Activated CD4-positive, alpha-beta memory T cell treated with anti-CD3 and anti-CD28 coated beads for 36 hours (primary cell): ENCODE measurements at regions not wholly inside any gene's neighbourhood (a gene's known extent, or its start where the extent isn't known, plus 50 kb on each side); places are given as distances from the start of the nearest gene placed in this dataset.

Source experiments
- CTCF ChIA-PET: fragments of 350-600 bp; sonication (Branson Sonifier 250); formaldehyde crosslinking; loops from one replicate; lab custom pipeline; 2021; ENCODE audit warnings: antibody characterized with exemption, inconsistent platforms; lab: Charles Lee
- POLR2A ChIA-PET: fragments of 350-600 bp; sonication (Branson Sonifier 250); formaldehyde crosslinking; loops from one replicate; lab custom pipeline; 2021; ENCODE audit warnings: antibody characterized with exemption; lab: Charles Lee
- DNase-seq: peaks from one replicate; pipeline ENCODE4 v3.0.0-alpha.2; 2020
- H3K27ac Mint-ChIP-seq: one replicate; pipeline ENCODE4 v1.8.0; 2021; ENCODE audit warnings: mixed read lengths
- H3K27me3 Mint-ChIP-seq: one replicate; pipeline ENCODE4 v1.8.0; 2021; ENCODE audit warnings: mixed read lengths
- H3K36me3 Mint-ChIP-seq: one replicate; pipeline ENCODE4 v1.8.0; 2021; ENCODE audit warnings: mixed read lengths
- H3K4me1 Mint-ChIP-seq: one replicate; pipeline ENCODE4 v1.8.0; 2021; ENCODE audit warnings: low read depth, mixed read lengths
- H3K4me3 Mint-ChIP-seq: one replicate; pipeline ENCODE4 v1.8.0; 2021; ENCODE audit warnings: mild to moderate bottlenecking, mixed read lengths
- H3K9me3 Mint-ChIP-seq: one replicate; pipeline ENCODE4 v1.8.0; 2021; ENCODE audit warnings: mixed read lengths
- intact Hi-C: fragments of 100-400 bp; cut with micrococcal nuclease; formaldehyde crosslinking; loops from one replicate; pipeline ENCODE4 v1.15.1; 2023

DNA sequence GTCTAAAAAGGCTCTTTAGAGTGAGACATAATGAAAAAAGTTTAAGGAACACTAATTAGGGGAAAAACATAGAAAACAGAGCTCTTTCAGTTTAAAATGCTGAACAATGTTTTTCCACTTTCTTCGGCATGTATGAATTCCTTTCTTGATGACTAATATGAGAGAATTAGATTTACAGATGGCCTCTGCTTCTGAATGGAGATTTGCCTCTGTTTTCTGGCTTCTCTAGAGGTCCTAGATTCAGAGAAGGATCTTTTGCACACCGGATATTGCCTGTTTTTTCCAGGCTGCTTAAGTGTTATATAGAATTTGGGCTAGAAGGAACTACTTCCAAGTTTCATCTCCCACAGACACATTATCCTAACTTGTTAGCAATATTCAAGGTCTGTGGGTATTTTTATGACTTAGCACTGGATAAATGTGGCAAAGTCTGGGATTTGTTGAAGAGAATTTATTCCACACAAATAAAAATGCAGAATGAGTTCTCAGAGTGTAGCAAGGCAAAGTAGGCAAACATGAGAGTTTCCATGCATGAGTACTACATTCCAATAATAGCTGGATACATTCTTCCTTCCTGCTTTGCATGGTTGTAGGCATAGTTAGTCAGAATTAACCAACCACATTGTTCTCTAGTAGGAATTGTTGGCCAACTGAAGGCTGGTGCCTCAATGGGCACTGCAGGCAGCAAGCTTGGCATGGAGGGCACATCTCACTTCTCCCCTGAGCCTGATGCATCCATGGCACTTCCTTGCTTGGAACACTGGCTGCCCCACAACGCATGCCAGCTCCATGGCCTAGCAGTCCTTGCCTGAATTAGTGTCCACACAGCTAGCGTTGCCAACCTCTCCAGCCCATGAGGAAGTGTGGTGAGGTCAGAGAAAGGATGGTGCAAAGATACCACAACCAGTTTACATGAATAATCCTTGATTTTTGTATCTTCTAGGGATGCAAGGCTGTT is 224.2 kb downstream of the CLIC5 start:
- peaks cover 26% of the 10 kb centered on the region for H3K4me1 Mint-ChIP-seq
- no peaks in the 10 kb centered on the region for H3K36me3 Mint-ChIP-seq
- intact Hi-C loops = loop anchor here (1.0 kb wide), 2 partner anchors 11 to 54 kb away; no protein-coding TSS in a partner anchor
- H3K27me3 Mint-ChIP-seq = peaks cover 2% of the 10 kb centered on the region
- no peaks in the 10 kb centered on the region for H3K9me3 Mint-ChIP-seq
- no peak for DNase-seq
- ChIA-PET POLR2A (interaction anchor here (0.7 to 1.4 kb wide), 6 partner anchors 10 to 413 kb away, joined by 3 to 7 read pairs (median 3); partner anchors contain the start of gene SUPT3H), CTCF (interaction anchor here (0.8 to 2.6 kb wide), 2 partner anchors 77 to 131 kb away, joined by 3 to 13 read pairs; no protein-coding TSS in a partner anchor)
- H3K4me3 Mint-ChIP-seq = no peak overlapping the region
- peak overlapping the region; percentile 76 for H3K27ac Mint-ChIP-seq

DNA sequence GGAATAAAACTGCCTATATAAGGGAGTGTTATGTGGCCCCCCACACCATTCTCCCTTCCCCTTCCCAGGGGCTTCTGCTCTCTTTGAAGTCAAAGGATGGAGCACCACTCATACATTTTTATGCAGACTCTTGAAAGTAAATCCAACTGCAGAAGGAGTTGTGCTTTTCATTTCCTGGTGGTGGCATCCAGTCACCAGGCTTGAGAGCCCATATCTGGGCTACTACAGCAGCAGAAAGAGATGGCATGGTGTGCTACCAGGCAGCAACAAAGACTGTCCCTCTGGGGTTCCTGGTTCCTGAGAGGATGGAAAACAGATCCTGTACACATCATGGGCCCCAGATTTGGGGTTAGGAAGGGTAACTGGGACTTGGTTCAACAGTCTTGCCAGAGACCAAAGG is 226.4 kb downstream of the CLIC5 start:
- intact Hi-C loops = loop anchor here (1.0 kb wide), 1 partner anchor 133 kb away; no protein-coding TSS in a partner anchor
- peak; percentile 20 for DNase-seq
- CTCF ChIA-PET = interaction anchor here (1.2 to 2.6 kb wide), 2 partner anchors 132 to 134 kb away, joined by 3 to 13 read pairs; no protein-coding TSS in a partner anchor

DNA sequence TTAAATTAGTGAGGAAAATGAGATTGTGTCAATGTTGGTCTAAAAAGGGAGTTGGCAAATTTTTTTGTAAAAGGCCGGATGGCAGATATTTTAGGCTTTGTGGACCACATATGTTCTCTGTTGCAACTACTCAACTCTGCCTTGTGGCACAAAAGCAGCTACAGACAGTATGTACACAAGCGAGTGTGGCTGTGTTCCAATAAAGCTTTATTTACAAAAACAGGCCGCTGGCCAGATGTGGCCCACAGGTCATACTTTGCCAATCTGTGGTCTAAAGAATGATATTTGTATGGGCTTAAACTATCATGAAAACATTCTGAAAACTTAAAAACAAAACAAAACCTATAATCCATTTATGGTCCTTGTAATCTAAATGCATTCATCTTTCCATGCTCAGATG is 228.3 kb downstream of the CLIC5 start:
- intact Hi-C loops = no loop called here

More for the DNA sequence above, 226.4 kb downstream of the CLIC5 start:
- Mint-ChIP-seq H3K4me1 (peaks cover 26% of the 10 kb centered on the region), H3K27ac (no peak overlapping the region), H3K27me3 (no peaks in the 10 kb centered on the region), H3K9me3 (no peaks in the 10 kb centered on the region), H3K4me3 (no peak overlapping the region), H3K36me3 (no peaks in the 10 kb centered on the region)
- POLR2A ChIA-PET = no interaction called here

DNA sequence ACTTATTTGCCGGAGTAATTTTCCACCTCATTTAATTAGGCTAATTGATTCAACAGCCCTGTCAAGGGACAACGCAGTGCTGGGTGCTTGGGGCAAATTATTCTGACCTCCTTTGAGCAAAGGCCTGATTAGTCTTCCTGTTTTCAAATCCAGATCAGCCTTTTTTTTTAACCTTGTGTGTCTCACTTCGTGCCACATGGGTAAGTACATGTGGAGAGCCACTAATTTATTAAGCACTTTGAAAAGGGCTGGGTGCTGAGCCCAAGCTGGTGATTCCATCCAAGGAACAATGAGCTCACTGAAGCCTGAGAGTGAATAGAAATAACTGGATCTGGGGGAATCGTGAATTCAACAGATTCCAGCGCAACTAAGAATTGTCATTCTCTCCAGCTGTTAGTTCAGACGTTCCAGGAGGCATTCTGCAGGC is 229.3 kb downstream of the CLIC5 start:
- Mint-ChIP-seq H3K36me3 (no peaks in the 10 kb centered on the region), H3K27me3 (no peaks in the 10 kb centered on the region), H3K9me3 (no peaks in the 10 kb centered on the region), H3K27ac (no peak overlapping the region), H3K4me1 (peaks cover 13% of the 10 kb centered on the region), H3K4me3 (no peak overlapping the region)
- ChIA-PET POLR2A (no interaction called here), CTCF (interaction anchor here (0.8 kb wide), 1 partner anchor 1194 kb away, joined by 3 read pairs; no protein-coding TSS in a partner anchor)
- intact Hi-C loops = no loop called here
- DNase-seq = no peak

More for the DNA sequence above, 228.3 kb downstream of the CLIC5 start:
- no peak overlapping the region for H3K4me3 Mint-ChIP-seq
- H3K27me3 Mint-ChIP-seq = no peaks in the 10 kb centered on the region
- H3K9me3 Mint-ChIP-seq = no peaks in the 10 kb centered on the region
- no peak for DNase-seq
- H3K4me1 Mint-ChIP-seq = peaks cover 21% of the 10 kb centered on the region
- H3K27ac Mint-ChIP-seq = no peak overlapping the region
- ChIA-PET POLR2A (no interaction called here), CTCF (no interaction called here)
- H3K36me3 Mint-ChIP-seq = no peaks in the 10 kb centered on the region

DNA sequence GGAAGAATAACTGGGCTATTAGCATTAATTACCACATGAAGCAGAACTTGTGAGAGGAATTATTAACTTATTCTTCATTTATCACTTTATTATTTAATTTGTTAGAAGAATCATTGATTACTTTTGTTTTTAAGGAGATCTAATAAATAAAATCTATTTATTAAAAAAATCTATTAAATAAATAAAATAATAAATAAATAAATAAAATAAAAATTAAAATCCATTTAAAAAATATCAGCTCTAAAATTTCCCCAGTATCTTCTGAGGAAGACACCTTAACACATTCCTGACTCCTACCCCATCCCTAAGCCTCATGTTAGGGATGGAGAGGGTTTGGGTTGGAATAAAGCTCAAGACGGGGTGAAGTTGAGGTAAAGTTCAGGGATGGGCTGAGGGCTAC is 231.4 kb downstream of the CLIC5 start:
- DNase-seq = no peak
- no peaks in the 10 kb centered on the region for H3K36me3 Mint-ChIP-seq
- POLR2A ChIA-PET = no interaction called here
- H3K4me1 Mint-ChIP-seq = no peaks in the 10 kb centered on the region
- CTCF ChIA-PET = interaction anchor here (0.6 kb wide), 1 partner anchor 1139 kb away, joined by 3 read pairs; no protein-coding TSS in a partner anchor
- H3K4me3 Mint-ChIP-seq = no peak overlapping the region
- no peaks in the 10 kb centered on the region for H3K27me3 Mint-ChIP-seq
- H3K9me3 Mint-ChIP-seq = no peaks in the 10 kb centered on the region
- intact Hi-C loops = no loop called here
- no peak overlapping the region for H3K27ac Mint-ChIP-seq

DNA sequence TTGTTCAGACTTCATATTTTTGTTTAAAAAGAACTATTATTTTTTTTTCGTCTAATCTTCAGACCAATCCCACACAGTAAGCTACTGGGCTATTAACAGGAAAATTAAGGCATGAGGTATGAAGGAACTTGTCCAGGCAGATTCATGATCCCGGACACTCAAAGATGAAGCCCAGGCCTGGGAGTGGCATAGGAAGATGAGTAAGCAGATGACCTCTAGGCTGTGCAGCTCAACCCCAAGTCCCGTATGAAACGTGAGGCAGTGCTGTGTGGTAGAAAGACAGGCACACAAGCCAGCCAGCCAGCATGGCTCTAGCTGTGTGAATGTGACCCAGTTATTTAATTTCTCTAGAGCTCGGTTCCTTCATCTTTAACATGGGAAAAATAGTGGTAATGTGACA is 231.9 kb downstream of the CLIC5 start:
- intact Hi-C loops = no loop called here
- H3K9me3 Mint-ChIP-seq = no peaks in the 10 kb centered on the region
- H3K27me3 Mint-ChIP-seq = no peaks in the 10 kb centered on the region
- H3K4me3 Mint-ChIP-seq = no peak overlapping the region
- DNase-seq = no peak
- H3K4me1 Mint-ChIP-seq = no peaks in the 10 kb centered on the region
- CTCF ChIA-PET = interaction anchor here (0.6 kb wide), 1 partner anchor 1139 kb away, joined by 3 read pairs; no protein-coding TSS in a partner anchor
- no peak overlapping the region for H3K27ac Mint-ChIP-seq
- no peaks in the 10 kb centered on the region for H3K36me3 Mint-ChIP-seq
- POLR2A ChIA-PET = interaction anchor here (0.6 kb wide), 1 partner anchor 16 kb away, joined by 3 read pairs; no protein-coding TSS in a partner anchor

DNA sequence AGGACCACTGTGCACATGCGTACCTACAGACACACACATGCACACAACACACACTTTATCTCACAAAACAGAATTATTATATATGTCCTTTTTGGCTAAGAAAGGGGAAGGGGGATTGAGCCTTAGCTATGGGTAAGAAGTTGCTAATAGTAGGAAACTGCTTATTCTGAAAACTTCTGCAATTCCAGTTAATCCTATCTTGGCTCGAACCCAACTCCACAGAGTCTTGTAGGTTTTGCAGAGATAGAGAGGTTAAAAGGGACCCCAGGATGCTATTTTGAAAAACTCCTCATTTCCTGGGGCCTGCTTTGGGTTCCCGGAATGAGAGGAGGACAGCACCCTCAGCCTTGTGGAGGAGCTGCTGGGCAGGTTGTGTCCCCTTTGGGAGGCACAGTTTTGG is 233.8 kb downstream of the CLIC5 start:
- CTCF ChIA-PET = no interaction called here
- Mint-ChIP-seq H3K36me3 (no peaks in the 10 kb centered on the region), H3K4me1 (no peaks in the 10 kb centered on the region), H3K27ac (no peak overlapping the region), H3K27me3 (no peaks in the 10 kb centered on the region), H3K4me3 (no peak overlapping the region), H3K9me3 (no peaks in the 10 kb centered on the region)
- no peak for DNase-seq
- POLR2A ChIA-PET = no interaction called here
- intact Hi-C loops = no loop called here

DNA sequence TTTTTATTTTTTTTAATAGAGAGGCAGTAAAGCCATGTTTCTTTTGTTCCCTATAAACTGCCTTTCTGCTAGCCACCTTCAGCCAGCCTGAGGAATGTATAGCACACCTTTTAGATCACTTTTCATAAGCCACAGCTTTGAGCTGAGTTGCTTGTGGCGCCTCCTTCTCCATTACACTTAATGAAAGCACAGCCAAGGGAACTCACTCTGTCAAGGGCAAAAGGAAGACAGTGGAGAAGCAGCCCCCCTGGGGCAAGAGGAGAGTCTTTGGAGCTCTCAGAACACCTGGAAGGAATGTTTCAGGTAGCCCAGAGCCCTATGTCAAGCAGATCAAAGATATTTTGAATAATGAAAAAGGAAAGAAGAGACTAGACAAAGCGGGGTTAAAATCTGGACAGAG is 235.1 kb downstream of the CLIC5 start:
- no peak overlapping the region for H3K4me3 Mint-ChIP-seq
- no peaks in the 10 kb centered on the region for H3K36me3 Mint-ChIP-seq
- ChIA-PET CTCF (interaction anchor here (1.2 kb wide), 1 partner anchor 150 kb away, joined by 3 read pairs; no protein-coding TSS in a partner anchor), POLR2A (no interaction called here)
- H3K4me1 Mint-ChIP-seq = no peaks in the 10 kb centered on the region
- no peaks in the 10 kb centered on the region for H3K27me3 Mint-ChIP-seq
- no peak for DNase-seq
- H3K9me3 Mint-ChIP-seq = no peaks in the 10 kb centered on the region
- intact Hi-C loops = no loop called here
- no peak overlapping the region for H3K27ac Mint-ChIP-seq

DNA sequence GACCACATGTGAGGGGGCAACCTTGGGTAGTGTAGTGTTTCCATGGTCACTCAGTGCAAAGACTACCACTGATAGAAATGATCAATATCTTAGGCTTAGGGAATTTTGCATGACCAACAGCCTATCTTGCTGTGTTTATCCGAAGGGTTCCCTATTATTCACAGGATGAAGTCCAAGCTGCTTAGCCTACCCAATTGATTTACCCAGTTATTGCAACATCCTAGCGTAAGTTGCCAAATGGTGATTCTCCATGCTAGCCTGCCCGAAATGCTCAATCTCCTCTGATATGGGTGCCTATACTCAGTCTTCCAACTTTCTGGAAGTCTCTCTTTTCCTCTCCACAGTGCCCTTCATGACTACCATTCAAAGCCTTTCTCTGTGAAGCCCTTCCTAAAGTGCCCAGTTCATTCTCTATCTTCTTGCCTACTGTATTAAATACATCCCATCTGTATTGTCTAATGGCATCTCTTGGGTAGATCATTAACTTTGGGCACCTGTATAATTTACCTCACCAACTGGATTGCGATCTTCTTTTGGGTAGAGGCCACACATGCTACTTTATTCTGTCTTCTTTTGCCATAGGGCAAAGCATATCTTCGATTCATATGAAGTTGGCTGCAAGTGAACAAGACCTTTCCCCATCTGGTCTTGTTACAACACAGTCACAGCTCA is 240.5 kb downstream of the CLIC5 start:
- no peak for DNase-seq
- Mint-ChIP-seq H3K9me3 (no peaks in the 10 kb centered on the region), H3K27ac (no peak overlapping the region), H3K4me1 (no peaks in the 10 kb centered on the region), H3K4me3 (no peak overlapping the region), H3K27me3 (peaks cover 9% of the 10 kb centered on the region), H3K36me3 (no peaks in the 10 kb centered on the region)
- ChIA-PET POLR2A (no interaction called here), CTCF (no interaction called here)
- intact Hi-C loops = no loop called here

DNA sequence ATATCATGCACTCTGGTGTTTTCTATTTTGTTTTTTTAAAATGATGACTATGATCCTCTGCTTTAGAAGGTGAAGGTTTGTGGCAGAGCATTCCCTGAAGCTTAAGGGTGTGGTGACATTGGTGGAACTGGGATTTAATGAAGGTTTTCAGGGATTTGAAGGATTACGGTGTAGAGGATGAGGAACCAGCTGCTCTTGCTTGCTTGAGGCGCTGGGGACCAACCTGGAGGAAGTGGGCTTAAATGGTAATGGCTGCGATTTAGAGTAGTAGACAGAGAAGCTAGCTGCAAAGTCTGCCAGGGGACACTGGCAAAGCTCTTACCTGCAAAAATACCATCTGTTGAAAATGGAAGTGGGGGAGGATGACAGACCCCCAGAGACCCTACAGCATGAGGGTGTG is 241.8 kb downstream of the CLIC5 start:
- H3K27ac Mint-ChIP-seq = no peak overlapping the region
- ChIA-PET CTCF (interaction anchor here (1.1 kb wide), 1 partner anchor 9 kb away, joined by 3 read pairs; no protein-coding TSS in a partner anchor), POLR2A (no interaction called here)
- H3K27me3 Mint-ChIP-seq = peaks cover 9% of the 10 kb centered on the region
- no peak overlapping the region for H3K4me3 Mint-ChIP-seq
- H3K36me3 Mint-ChIP-seq = no peaks in the 10 kb centered on the region
- H3K4me1 Mint-ChIP-seq = no peaks in the 10 kb centered on the region
- DNase-seq = no peak
- intact Hi-C loops = no loop called here
- H3K9me3 Mint-ChIP-seq = no peaks in the 10 kb centered on the region

DNA sequence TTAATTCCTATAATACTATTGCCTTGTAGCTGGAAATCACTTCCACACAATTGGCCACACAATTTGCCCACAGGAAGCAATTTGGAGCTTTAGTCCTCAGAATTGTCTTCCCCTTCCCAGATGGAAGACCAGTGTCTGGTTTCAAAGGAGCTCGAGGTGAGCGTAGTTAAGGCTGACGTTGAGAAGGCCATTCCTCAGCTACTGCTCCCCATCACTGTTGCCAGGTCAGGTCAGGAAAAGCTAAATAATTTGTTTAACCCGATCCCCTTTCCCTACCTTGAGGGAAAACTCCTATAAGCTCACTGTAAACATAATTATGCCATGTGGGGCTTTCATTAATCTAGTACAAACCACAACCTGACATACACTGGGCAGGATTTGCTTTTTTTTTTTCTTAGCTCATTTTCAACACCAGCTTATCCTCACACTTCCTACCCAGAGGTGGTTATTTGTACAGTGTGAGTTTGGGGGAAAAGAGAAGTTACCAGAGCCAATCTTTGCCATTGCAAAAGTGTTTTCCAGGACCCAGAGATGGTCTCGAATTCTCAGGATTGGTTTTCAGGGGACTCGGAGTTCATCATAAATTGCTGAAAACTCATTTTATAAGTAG is 242.7 kb downstream of the CLIC5 start:
- DNase-seq = no peak
- Mint-ChIP-seq H3K4me3 (no peak overlapping the region), H3K27ac (no peak overlapping the region), H3K36me3 (no peaks in the 10 kb centered on the region), H3K27me3 (peaks cover 9% of the 10 kb centered on the region), H3K4me1 (no peaks in the 10 kb centered on the region), H3K9me3 (no peaks in the 10 kb centered on the region)
- CTCF ChIA-PET = interaction anchor here (0.5 to 1.1 kb wide), 2 partner anchors 8 to 107 kb away, joined by 3 read pairs; no protein-coding TSS in a partner anchor
- intact Hi-C loops = no loop called here
- POLR2A ChIA-PET = interaction anchor here (0.6 kb wide), 1 partner anchor 31 kb away, joined by 3 read pairs; no protein-coding TSS in a partner anchor
